Vagina (tissue), 2 donors: ENCODE measurements at regions not wholly inside any gene's neighbourhood (a gene's known extent, or its start where the extent isn't known, plus 50 kb on each side); places are given as distances from the start of the nearest gene placed in this dataset.
A peak's percentile ranks its signal among the peaks of the same experiment; 100 is the strongest.

Experiments
- DNase-seq, 2 donors: peaks; one replicate each; pipeline ENCODE4 v3.0.0-alpha.2; 2017; ENCODE audit errors: extremely low spot score in 2 of 2
- H3K27ac ChIP-seq: fragments of 200-600 bp; sonication (generic); one replicate; pipeline ENCODE4 v1.5.1; 2019
- H3K27me3 ChIP-seq: fragments of 200-600 bp; sonication (generic); one replicate; pipeline ENCODE4 v1.5.1; 2019
- H3K36me3 ChIP-seq, 2 donors: fragments of 200-600 bp; sonication (generic); one replicate each; pipeline ENCODE4 v1.5.1; 2017 to 2019
- H3K4me1 ChIP-seq: fragments of 200-600 bp; sonication (generic); one replicate; pipeline ENCODE4 v1.5.1; 2019
- H3K4me3 ChIP-seq, 2 donors: fragments of 200-600 bp; sonication (generic); 1 replicate in 1 of 2; 2 replicates in 1 of 2; pipeline ENCODE4 v1.5.1; 2016 to 2019
- H3K9me3 ChIP-seq: fragments of 200-600 bp; sonication (generic); one replicate; pipeline ENCODE4 v1.5.1; 2019
- CTCF ChIP-seq, 3 experiments: fragments of 450-650 bp in 2 of 3; fragments of 200-600 bp in 1 of 3; sonication (generic) in 1 of 3; IDR thresholded peaks; one replicate each; pipeline ENCODE4 v1.5.1; 2017 to 2019; ENCODE audit warnings: antibody characterized with exemption in 3 of 3, mild to moderate bottlenecking in 2 of 3, moderate library complexity in 2 of 3
- POLR2A ChIP-seq, 2 donors: fragments of 450-650 bp; IDR thresholded peaks; one replicate each; pipeline ENCODE4 v1.6.1; 2017; ENCODE audit warnings: antibody characterized with exemption in 2 of 2, mild to moderate bottlenecking in 2 of 2, moderate library complexity in 2 of 2
- POLR2AphosphoS5 ChIP-seq, 2 donors: sonication (generic); formaldehyde crosslinking; IDR thresholded peaks; one replicate each; pipeline ENCODE4 v1.9.0; 2017; ENCODE audit warnings: antibody characterized with exemption in 2 of 2, mild to moderate bottlenecking in 2 of 2, low read depth in 1 of 2; ENCODE audit not compliant: insufficient read depth in 1 of 2
- intact Hi-C: fragments of 100-400 bp; cut with DNase I; formaldehyde crosslinking; loops from one replicate; pipeline ENCODE4 v1.15.1; 2023

GRCh38 chrX:2588049-2588448 lies 87.3 kb upstream of the DHRSX start:
- Histone ChIP-seq H3K9me3 (no peaks in the 10 kb centered on the region), H3K27me3 (no peaks in the 10 kb centered on the region), H3K36me3 (no peaks in the 10 kb centered on the region), H3K27ac (no peak overlapping the region), H3K4me1 (peaks cover 8% of the 10 kb centered on the region), H3K4me3 (no peak overlapping the region)
- intact Hi-C loops = no loop called here
- DNase-seq = no peak
- TF ChIP-seq POLR2A (IDR thresholded peaks at IDR 0.05) (no peak), POLR2AphosphoS5 (IDR thresholded peaks at IDR 0.05; ENCODE audit: insufficient read depth in 1 of 2, low read depth in 1 of 2) (no peak), CTCF (IDR thresholded peaks at IDR 0.05) (no peak)

- Histone ChIP-seq H3K9me3 (no peaks in the 10 kb centered on the region), H3K4me1 (peaks cover 8% of the 10 kb centered on the region), H3K27ac (no peak overlapping the region), H3K27me3 (peaks cover 9% of the 10 kb centered on the region), H3K4me3 (no peak overlapping the region), H3K36me3 (no peaks in the 10 kb centered on the region)
- intact Hi-C loops = no loop called here
- DNase-seq = no peak
- TF ChIP-seq CTCF (IDR thresholded peaks at IDR 0.05) (no peak), POLR2AphosphoS5 (IDR thresholded peaks at IDR 0.05; ENCODE audit: insufficient read depth in 1 of 2, low read depth in 1 of 2) (no peak), POLR2A (IDR thresholded peaks at IDR 0.05) (no peak)
Measured at GRCh38 chrX:2587146-2587545, 86.4 kb upstream of the DHRSX start.

- Histone ChIP-seq H3K27ac (no peak overlapping the region), H3K4me1 (peaks cover 8% of the 10 kb centered on the region), H3K4me3 (no peak overlapping the region), H3K9me3 (no peaks in the 10 kb centered on the region), H3K27me3 (peaks cover 12% of the 10 kb centered on the region), H3K36me3 (no peaks in the 10 kb centered on the region)
- TF ChIP-seq POLR2A (IDR thresholded peaks at IDR 0.05) = no peak
- no peak for TF ChIP-seq CTCF (IDR thresholded peaks at IDR 0.05)
- TF ChIP-seq POLR2AphosphoS5 (IDR thresholded peaks at IDR 0.05; ENCODE audit: insufficient read depth in 1 of 2, low read depth in 1 of 2) = no peak
- DNase-seq = no peak
- intact Hi-C loops = no loop called here
Measured at GRCh38 chrX:2585158-2585470, 84.3 kb upstream of the DHRSX start.

- peak overlapping the region in 1 of 2 donors; percentile 12 for H3K4me3 ChIP-seq
- no peak for DNase-seq
- no peaks in the 10 kb centered on the region for H3K36me3 ChIP-seq
- H3K27me3 ChIP-seq = peaks cover 12% of the 10 kb centered on the region
- peaks cover 8% of the 10 kb centered on the region for H3K4me1 ChIP-seq
- no peaks in the 10 kb centered on the region for H3K9me3 ChIP-seq
- intact Hi-C loops = loop anchor here (5.0 kb wide), 1 partner anchor 937 kb away; no protein-coding TSS in a partner anchor
- no peak overlapping the region for H3K27ac ChIP-seq
- TF ChIP-seq POLR2A (IDR thresholded peaks at IDR 0.05) (no peak), CTCF (IDR thresholded peaks at IDR 0.05) (no peak), POLR2AphosphoS5 (IDR thresholded peaks at IDR 0.05; ENCODE audit: insufficient read depth in 1 of 2, low read depth in 1 of 2) (no peak)
Measured at GRCh38 chrX:2584251-2585157, 83.7 kb upstream of the DHRSX start.
